ENCODE measurements at regions not wholly inside any gene's neighbourhood (a gene's known extent, or its start where the extent isn't known, plus 50 kb on each side); places are given as distances from the start of the nearest gene placed in this dataset.

- Histone ChIP-seq H3K4me1 (ENCODE audit: insufficient read depth, low read length, poor library complexity, severe bottlenecking) (no peaks in the 10 kb centered on the region), H3K4me2 (ENCODE audit: low read depth, low read length, poor library complexity, severe bottlenecking) (no peak overlapping the region), H3K36me3 (ENCODE audit: insufficient read depth, low read length) (no peaks in the 10 kb centered on the region), H3K9me2 (replicated peaks; ENCODE audit: low read depth, low read length) (no peaks in the 10 kb centered on the region), H3F3A (ENCODE audit: low read depth) (no peaks in the 10 kb centered on the region), H3K9me3 (ENCODE audit: insufficient read depth, low read depth, low read length) (no peaks in the 10 kb centered on the region), H3K79me2 (ENCODE audit: insufficient read depth, low read length) (no peaks in the 10 kb centered on the region), H3K27me3 (ENCODE audit: insufficient read depth, low read length, poor library complexity, severe bottlenecking) (no peaks in the 10 kb centered on the region), H3K9ac (ENCODE audit: low read depth, low read length, poor library complexity, severe bottlenecking) (no peak overlapping the region), H3K4me3 (ENCODE audit: low read length, poor library complexity, severe bottlenecking) (no peak overlapping the region), H2AFZ (ENCODE audit: low read length) (no peak overlapping the region), H4K20me1 (ENCODE audit: insufficient read depth, low read length, poor library complexity, severe bottlenecking) (no peaks in the 10 kb centered on the region)
- no peak for TF ChIP-seq EZH2phosphoT487 (IDR thresholded peaks at IDR 0.05; ENCODE audit: borderline replicate concordance)
- TF ChIP-seq CTCF (conservative IDR thresholded peaks at IDR 0.05; ENCODE audit: low read length) = no peak
Observed at GRCh38 chr4:24689212-24689611, 104.9 kb upstream of the DHX15 start.

- no peak for TF ChIP-seq EZH2phosphoT487 (IDR thresholded peaks at IDR 0.05; ENCODE audit: borderline replicate concordance)
- no peak for TF ChIP-seq CTCF (conservative IDR thresholded peaks at IDR 0.05; ENCODE audit: low read length)
- Histone ChIP-seq H3K9me3 (ENCODE audit: insufficient read depth, low read depth, low read length) (no peaks in the 10 kb centered on the region), H2AFZ (ENCODE audit: low read length) (no peak overlapping the region), H3K79me2 (ENCODE audit: insufficient read depth, low read length) (no peaks in the 10 kb centered on the region), H3F3A (ENCODE audit: low read depth) (no peaks in the 10 kb centered on the region), H3K4me2 (ENCODE audit: low read depth, low read length, poor library complexity, severe bottlenecking) (no peak overlapping the region), H3K9ac (ENCODE audit: low read depth, low read length, poor library complexity, severe bottlenecking) (no peak overlapping the region), H3K9me2 (replicated peaks; ENCODE audit: low read depth, low read length) (no peaks in the 10 kb centered on the region), H3K4me1 (ENCODE audit: insufficient read depth, low read length, poor library complexity, severe bottlenecking) (no peaks in the 10 kb centered on the region), H3K27me3 (ENCODE audit: insufficient read depth, low read length, poor library complexity, severe bottlenecking) (no peaks in the 10 kb centered on the region), H4K20me1 (ENCODE audit: insufficient read depth, low read length, poor library complexity, severe bottlenecking) (no peaks in the 10 kb centered on the region), H3K36me3 (ENCODE audit: insufficient read depth, low read length) (no peaks in the 10 kb centered on the region), H3K4me3 (ENCODE audit: low read length, poor library complexity, severe bottlenecking) (no peak overlapping the region)
Observed at GRCh38 chr4:24690436-24690835, 104.9 kb upstream of the SOD3 start.

- Histone ChIP-seq H3F3A (ENCODE audit: low read depth) (no peaks in the 10 kb centered on the region), H3K4me2 (ENCODE audit: low read depth, low read length, poor library complexity, severe bottlenecking) (no peak overlapping the region), H3K4me1 (ENCODE audit: insufficient read depth, low read length, poor library complexity, severe bottlenecking) (no peaks in the 10 kb centered on the region), H3K9me3 (ENCODE audit: insufficient read depth, low read depth, low read length) (no peaks in the 10 kb centered on the region), H3K9ac (ENCODE audit: low read depth, low read length, poor library complexity, severe bottlenecking) (no peak overlapping the region), H3K36me3 (ENCODE audit: insufficient read depth, low read length) (no peaks in the 10 kb centered on the region), H3K4me3 (ENCODE audit: low read length, poor library complexity, severe bottlenecking) (no peak overlapping the region), H3K27me3 (ENCODE audit: insufficient read depth, low read length, poor library complexity, severe bottlenecking) (no peaks in the 10 kb centered on the region), H3K79me2 (ENCODE audit: insufficient read depth, low read length) (no peaks in the 10 kb centered on the region), H3K9me2 (replicated peaks; ENCODE audit: low read depth, low read length) (no peaks in the 10 kb centered on the region), H4K20me1 (ENCODE audit: insufficient read depth, low read length, poor library complexity, severe bottlenecking) (no peaks in the 10 kb centered on the region), H2AFZ (ENCODE audit: low read length) (no peak overlapping the region)
- TF ChIP-seq EZH2phosphoT487 (IDR thresholded peaks at IDR 0.05; ENCODE audit: borderline replicate concordance) (no peak), CTCF (conservative IDR thresholded peaks at IDR 0.05; ENCODE audit: low read length) (no peak)
Observed at GRCh38 chr4:24693636-24694035, 101.7 kb upstream of the SOD3 start.

Measured in Loucy (cell line).